Skeletal muscle tissue (tissue), 3 donors: ENCODE measurements at regions not wholly inside any gene's neighbourhood (a gene's known extent, or its start where the extent isn't known, plus 50 kb on each side); places are given as distances from the start of the nearest gene placed in this dataset.

Experiments used
- H3K27ac ChIP-seq: one replicate; pipeline ENCODE4 v1.7.0; 2013; ENCODE audit warnings: mild to moderate bottlenecking, low read depth, low read length, inconsistent platforms
- H3K27me3 ChIP-seq, 3 donors: one replicate each; pipeline ENCODE4 v1.7.0; 2013; ENCODE audit warnings: low read length in 3 of 3; ENCODE audit not compliant: control insufficient read depth in 3 of 3, insufficient read depth in 3 of 3
- H3K36me3 ChIP-seq, 3 donors: one replicate each; pipeline ENCODE4 v1.7.0; 2013; ENCODE audit warnings: low read length in 3 of 3; ENCODE audit not compliant: control insufficient read depth in 3 of 3, insufficient read depth in 3 of 3
- H3K4me1 ChIP-seq, 3 donors: one replicate each; pipeline ENCODE4 v1.7.0; 2013; ENCODE audit warnings: low read length in 3 of 3, mild to moderate bottlenecking in 3 of 3; ENCODE audit not compliant: control insufficient read depth in 3 of 3, insufficient read depth in 3 of 3
- H3K4me3 ChIP-seq, 3 donors: one replicate each; pipeline ENCODE4 v1.7.0; 2013; ENCODE audit warnings: low read length in 3 of 3
- H3K9ac ChIP-seq, 3 donors: one replicate each; pipeline ENCODE4 v1.7.0; 2013; ENCODE audit warnings: low read length in 3 of 3, mild to moderate bottlenecking in 3 of 3, moderate library complexity in 2 of 3, low read depth in 1 of 3
- H3K9me3 ChIP-seq, 3 donors: one replicate each; pipeline ENCODE4 v1.7.0; 2013; ENCODE audit warnings: low read length in 3 of 3; ENCODE audit not compliant: control insufficient read depth in 3 of 3
- donor health status: Osteomylitis.

DNA sequence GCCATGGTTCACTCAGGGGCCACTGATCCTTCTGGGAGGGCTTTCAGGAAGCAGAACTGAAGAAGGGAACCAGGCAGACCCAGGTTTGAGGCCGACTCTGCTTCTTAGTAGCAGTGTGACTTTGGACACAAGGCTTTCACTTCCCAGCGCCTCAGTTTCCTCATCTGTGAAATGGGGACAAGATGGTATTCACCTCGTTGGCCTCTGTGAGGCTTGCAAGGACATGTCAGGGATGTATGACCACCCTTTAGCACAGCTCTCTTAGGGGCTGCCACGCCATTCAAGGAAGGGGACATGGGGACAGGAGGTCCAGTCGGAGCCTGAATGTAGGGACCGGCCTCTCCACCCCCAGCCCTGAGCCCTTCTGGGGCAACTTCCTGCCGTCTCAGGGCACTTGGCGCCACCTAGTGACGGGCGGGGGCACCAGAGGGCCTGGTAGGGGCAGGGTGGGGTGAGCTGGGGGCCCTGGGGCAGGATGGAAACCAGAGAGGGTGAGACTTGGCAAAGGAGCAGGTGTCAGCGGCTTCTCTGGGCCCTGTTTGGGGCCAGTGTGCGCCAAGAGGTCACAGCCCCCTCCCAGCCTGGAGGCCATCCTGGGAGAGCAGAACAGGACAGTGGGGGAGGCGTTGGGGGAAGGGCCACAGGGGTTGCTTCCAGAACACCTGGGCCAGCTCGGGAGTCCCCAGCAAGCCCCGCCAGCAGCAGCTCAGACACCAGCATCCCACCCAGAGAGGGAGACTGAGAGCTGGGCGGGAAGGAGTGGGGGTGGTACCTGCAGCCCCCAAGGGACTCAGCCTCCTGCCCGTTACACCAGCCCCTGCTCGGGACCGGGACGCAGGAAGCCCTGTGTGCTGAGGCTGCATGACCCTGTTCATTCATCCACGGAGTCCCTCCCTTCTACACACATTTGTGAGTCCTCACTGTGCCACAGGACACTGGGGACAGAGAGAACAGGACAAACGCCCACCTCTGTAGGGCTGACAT lies 102.5 kb upstream of the TARDBP start:
- H3K9ac ChIP-seq: no peak overlapping the region
- no peaks in the 10 kb centered on the region for H3K9me3 ChIP-seq
- peaks cover 0 to 18% (median 17%) of the 10 kb centered on the region in 3 donors for H3K27me3 ChIP-seq
- H3K4me3 ChIP-seq: no peak overlapping the region
- no peaks in the 10 kb centered on the region for H3K4me1 ChIP-seq
- H3K36me3 ChIP-seq: no peaks in the 10 kb centered on the region
- H3K27ac ChIP-seq: no peak overlapping the region

DNA sequence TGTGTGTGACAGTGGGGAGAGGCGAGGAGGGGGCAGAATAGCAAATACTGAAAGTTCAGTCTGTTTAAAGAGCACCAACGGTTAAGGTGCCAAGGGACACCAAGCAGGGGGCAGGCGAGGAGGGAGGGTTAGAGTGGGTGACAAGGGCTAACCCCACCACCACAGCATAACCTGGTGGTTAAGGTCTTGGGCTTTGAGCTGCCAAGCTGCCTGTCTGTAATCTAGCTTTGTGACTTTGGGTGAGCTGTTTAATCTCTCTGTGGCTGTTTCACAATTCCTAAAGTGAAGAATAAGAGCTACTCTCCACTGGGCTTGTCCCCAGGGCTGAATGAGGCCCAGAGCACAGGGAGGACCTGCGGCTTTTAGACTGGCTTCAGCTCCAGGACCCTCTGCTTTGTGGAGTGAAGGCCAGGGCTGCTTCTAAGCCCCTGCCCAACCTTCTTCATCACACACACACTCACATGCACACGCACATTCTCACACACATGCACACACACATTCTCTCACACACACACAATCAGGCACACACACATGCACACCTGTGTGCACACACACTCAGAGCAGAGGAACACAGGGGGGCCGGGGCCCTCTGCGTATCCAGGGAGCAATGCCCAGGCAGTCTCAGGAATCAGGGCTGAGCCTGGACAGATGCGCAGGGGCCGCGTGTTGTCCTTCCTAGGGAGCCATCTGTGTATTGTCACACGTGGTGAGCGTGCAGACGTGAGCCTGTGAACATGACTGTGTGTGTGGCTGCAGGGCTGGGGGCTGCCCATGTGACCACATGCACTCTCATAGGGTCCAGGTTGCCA lies 101.6 kb upstream of the TARDBP start:
- no peaks in the 10 kb centered on the region for H3K4me1 ChIP-seq

DNA sequence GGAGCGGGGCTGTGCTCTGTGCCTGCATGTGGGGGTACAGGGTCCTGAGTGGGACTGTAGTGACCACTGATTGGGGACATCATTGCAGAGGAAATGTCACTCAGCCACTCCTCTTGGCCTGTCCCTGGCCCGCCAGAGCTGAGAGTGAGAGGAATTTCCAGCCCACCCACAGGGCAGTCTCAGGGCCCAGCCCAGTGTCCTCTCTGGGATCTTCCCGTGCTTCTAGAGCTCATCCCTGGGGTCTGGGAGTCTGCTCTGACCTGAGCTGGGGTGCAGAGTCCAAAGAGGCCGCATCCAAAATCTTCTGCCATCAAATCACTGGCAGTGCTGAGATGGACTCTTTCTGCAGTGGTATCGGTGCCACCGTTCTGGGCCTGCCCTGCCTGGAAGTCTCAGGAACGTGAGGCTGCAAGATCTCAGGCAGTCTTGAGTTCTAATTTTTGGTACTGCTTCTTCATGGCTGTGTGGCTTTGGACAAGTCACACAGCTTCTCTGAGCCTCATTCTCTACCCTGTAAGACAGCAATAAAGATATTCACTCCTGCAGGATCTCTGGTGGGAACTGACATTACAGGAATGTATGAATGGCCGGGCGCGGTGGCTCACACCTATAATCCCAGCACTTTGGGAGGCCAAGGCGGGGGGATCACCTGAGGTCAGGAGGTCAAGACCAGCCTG lies 100.8 kb upstream of the TARDBP start:
- Histone ChIP-seq H3K4me3 (no peak overlapping the region), H3K27me3 (peaks cover 1 to 18% (median 15%) of the 10 kb centered on the region in 3 donors), H3K36me3 (no peaks in the 10 kb centered on the region), H3K27ac (no peak overlapping the region), H3K4me1 (no peaks in the 10 kb centered on the region), H3K9me3 (no peaks in the 10 kb centered on the region), H3K9ac (no peak overlapping the region)

More for the DNA sequence above, 101.6 kb upstream of the TARDBP start:
- Histone ChIP-seq H3K36me3 (no peaks in the 10 kb centered on the region), H3K4me3 (no peak overlapping the region), H3K27ac (no peak overlapping the region), H3K9me3 (no peaks in the 10 kb centered on the region), H3K9ac (no peak overlapping the region), H3K27me3 (peaks cover 0 to 17% (median 16%) of the 10 kb centered on the region in 3 donors)

DNA sequence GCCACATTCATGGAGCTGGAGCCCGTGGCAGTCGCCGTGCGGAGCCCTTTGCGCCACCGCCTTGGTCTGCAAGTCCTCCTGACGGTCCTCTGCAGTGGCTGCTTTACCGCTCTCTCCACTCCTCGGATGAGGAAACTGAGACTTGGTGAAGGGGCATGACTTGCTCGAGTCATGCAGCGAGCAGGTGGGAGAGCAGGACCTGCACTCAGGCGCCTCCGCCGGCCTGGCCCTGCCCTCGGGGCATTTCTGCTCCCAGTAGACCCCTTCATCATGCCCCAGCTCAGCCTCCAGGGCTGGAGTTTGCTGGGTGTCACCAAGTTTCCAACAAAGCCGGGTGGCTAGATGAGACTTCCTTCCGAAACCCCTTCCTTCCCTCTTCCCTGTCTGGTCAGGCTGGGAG lies 100.0 kb upstream of the TARDBP start:
- Histone ChIP-seq H3K4me1 (no peaks in the 10 kb centered on the region), H3K9ac (no peak overlapping the region), H3K27ac (no peak overlapping the region), H3K9me3 (no peaks in the 10 kb centered on the region), H3K4me3 (no peak overlapping the region), H3K36me3 (no peaks in the 10 kb centered on the region), H3K27me3 (peaks cover 5 to 22% (median 12%) of the 10 kb centered on the region in 3 donors)

DNA sequence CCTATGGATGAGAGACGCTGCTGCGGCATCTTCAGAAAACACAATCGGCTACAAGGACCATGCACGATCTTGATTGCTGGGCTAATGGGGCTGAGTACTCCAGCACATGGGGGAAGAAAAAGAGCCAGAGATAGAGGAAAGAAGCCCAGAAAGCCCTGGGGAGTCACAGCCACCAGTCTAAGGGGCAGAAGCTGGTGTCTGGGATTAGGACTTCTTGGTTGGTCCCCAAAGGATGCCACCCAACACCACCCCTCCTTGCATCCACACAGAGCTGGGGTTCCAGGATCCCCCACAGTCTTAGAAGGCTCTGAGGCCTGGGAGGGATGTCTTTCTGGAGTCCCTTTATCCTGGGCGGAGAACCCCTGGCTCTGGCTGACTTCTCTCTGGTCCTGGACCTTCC lies 98.4 kb upstream of the TARDBP start:
- Histone ChIP-seq H3K27me3 (peaks cover 5 to 25% (median 17%) of the 10 kb centered on the region in 3 donors), H3K36me3 (no peaks in the 10 kb centered on the region), H3K27ac (no peak overlapping the region), H3K4me3 (no peak overlapping the region), H3K9ac (no peak overlapping the region), H3K4me1 (no peaks in the 10 kb centered on the region), H3K9me3 (no peaks in the 10 kb centered on the region)

DNA sequence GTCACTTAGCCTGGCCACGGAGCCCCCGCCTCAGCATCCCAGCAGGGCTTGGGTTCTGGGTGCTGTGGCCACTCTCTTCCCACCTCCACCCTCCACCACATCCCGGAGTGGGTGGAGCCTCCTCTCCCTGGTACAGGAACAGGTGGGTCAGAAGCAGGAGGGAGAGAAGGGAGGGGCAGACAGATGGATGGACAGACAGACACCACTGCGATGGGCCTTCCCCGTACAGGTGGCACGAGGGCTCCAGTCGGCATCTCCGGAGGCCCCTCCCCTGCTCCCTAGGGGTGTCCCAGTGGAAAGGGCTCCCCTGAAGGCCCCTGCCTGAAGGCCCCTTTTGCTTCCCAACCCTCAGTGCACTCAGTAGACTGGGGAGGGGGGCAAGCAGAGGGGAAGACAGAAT lies 96.9 kb upstream of the TARDBP start:
- Histone ChIP-seq H3K4me1 (no peaks in the 10 kb centered on the region), H3K4me3 (no peak overlapping the region), H3K27me3 (peaks cover 5 to 23% (median 13%) of the 10 kb centered on the region in 3 donors), H3K36me3 (no peaks in the 10 kb centered on the region), H3K27ac (no peak overlapping the region), H3K9ac (no peak overlapping the region), H3K9me3 (no peaks in the 10 kb centered on the region)

DNA sequence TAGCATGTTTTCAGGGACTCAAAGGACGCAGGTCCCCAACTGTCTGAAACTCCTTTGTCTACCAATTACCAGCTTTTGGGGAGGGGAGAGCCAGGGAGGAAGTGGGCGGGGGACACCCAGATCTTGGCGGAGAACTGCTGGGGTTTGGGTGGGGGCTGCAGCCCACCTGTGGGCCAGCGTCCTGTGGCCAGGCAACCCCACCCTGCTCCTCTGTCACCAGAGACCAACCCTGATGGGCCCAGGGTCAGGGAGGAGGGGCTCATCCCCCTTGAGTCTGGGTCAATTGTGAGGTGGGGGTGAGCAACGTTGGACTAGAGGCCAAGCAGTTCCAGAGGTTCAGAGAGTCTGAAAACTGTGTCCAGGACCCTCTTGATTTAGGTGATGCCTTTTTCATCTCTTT lies 96.1 kb upstream of the TARDBP start:
- Histone ChIP-seq H3K27ac (no peak overlapping the region), H3K4me1 (no peaks in the 10 kb centered on the region), H3K27me3 (peaks cover 5 to 23% (median 13%) of the 10 kb centered on the region in 3 donors), H3K9me3 (no peaks in the 10 kb centered on the region), H3K4me3 (no peak overlapping the region), H3K36me3 (no peaks in the 10 kb centered on the region), H3K9ac (no peak overlapping the region)

DNA sequence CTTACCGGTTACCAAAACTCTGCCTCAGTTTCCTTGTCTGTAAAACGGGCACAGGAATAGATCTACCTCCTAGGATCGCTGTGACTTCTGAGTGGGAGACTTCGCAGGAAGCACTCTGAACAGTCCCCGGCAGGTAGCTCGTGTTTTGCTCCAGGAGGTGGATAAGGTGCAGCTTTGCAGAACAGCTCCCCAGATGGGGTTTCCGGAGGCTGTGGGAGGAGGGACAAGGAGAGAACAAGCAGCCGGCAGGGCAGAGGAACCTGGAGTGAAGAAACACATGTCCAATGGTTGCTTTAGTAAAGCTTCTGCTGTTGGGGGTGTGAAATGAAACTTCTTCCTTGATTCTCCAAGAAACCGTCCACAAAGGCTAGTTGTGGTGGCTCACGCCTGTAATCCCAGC lies 95.5 kb upstream of the TARDBP start:
- H3K9ac ChIP-seq: no peak overlapping the region
- no peaks in the 10 kb centered on the region for H3K4me1 ChIP-seq
- H3K27ac ChIP-seq: no peak overlapping the region
- H3K36me3 ChIP-seq: no peaks in the 10 kb centered on the region
- no peak overlapping the region for H3K4me3 ChIP-seq
- H3K9me3 ChIP-seq: no peaks in the 10 kb centered on the region
- peaks cover 5 to 23% (median 13%) of the 10 kb centered on the region in 3 donors for H3K27me3 ChIP-seq

DNA sequence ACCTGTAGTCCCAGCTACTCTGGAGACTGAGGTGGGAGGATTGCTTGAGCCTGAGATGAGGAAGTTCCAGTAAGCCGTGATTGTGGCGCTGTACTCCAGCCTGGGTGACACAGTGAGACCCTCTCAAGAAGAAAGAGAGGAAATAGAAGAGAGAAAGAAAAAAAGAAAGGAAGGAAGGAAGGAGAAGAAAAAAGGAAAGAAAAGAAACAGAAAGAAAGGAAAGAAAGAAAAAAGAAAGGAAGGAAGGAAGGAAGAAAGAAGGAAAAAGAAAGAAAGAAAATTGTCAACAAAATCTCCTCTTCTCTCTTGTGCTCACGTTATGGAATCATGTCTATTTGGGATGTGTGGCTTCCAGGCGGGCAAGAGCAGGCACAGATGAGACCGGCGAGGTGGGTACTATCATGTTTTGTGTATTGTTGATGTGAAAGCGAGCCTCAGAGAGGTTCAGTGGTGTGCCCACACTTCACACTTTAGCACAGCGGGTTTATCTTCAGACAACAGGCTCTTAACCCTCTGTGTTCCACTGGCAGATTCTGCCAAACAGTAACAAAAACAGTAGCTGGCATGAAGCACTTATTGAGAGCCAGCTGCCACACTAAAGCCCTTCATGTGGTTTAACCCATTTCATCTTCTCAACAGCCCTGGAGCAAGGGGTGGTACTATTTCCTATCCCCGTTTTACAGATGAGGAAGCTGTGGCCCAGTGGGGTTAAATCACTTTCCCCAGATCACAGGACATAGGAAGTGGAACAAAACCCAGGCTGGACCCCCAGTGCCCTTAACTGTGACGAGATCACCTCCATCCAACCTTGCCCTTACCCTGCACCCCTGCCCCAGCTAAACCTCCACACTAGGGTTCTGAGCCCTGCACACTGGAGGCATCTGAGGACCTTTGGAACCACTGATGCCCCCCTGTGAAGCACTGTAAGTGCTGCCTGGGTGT lies 94.7 kb upstream of the TARDBP start:
- Histone ChIP-seq H3K9ac (no peak overlapping the region), H3K36me3 (no peaks in the 10 kb centered on the region), H3K9me3 (no peaks in the 10 kb centered on the region), H3K27ac (no peak overlapping the region), H3K4me1 (no peaks in the 10 kb centered on the region), H3K4me3 (no peak overlapping the region), H3K27me3 (peaks cover 5 to 23% (median 13%) of the 10 kb centered on the region in 3 donors)
